CD4-positive, alpha-beta memory T cell (primary cell): ENCODE measurements at regions not wholly inside any gene's neighbourhood (a gene's known extent, or its start where the extent isn't known, plus 50 kb on each side); places are given as distances from the start of the nearest gene placed in this dataset.

Experiments used
- CTCF ChIA-PET: fragments of 350-600 bp; sonication (Branson Sonifier 250); formaldehyde crosslinking; loops from one replicate; lab custom pipeline; 2021; ENCODE audit warnings: inconsistent platforms; ENCODE audit not compliant: partially characterized antibody; lab: Charles Lee
- POLR2A ChIA-PET: fragments of 350-600 bp; sonication (Branson Sonifier 250); formaldehyde crosslinking; loops from one replicate; lab custom pipeline; 2021; ENCODE audit not compliant: partially characterized antibody; lab: Charles Lee
- DNase-seq, 5 donors: peaks; one replicate each; pipeline versions ENCODE4 v3.0.0 to v3.0.0-alpha.2; 2020 to 2022; ENCODE audit warnings: mixed read lengths in 1 of 5
- H3K27ac ChIP-seq: one replicate; pipeline ENCODE4 v1.7.0; 2013; ENCODE audit warnings: low read depth, low read length
- H3K27me3 ChIP-seq: 2 replicates; pipeline ENCODE4 v1.7.0; 2013; ENCODE audit warnings: mild to moderate bottlenecking, low read length, moderate library complexity; ENCODE audit not compliant: insufficient read depth
- H3K36me3 ChIP-seq: 2 replicates; pipeline ENCODE4 v1.7.0; 2013; ENCODE audit warnings: mild to moderate bottlenecking, low read length, moderate library complexity; ENCODE audit not compliant: insufficient read depth
- H3K4me1 ChIP-seq: 2 replicates; pipeline ENCODE4 v1.7.0; 2013; ENCODE audit warnings: mild to moderate bottlenecking, low read length, moderate library complexity; ENCODE audit not compliant: insufficient read depth
- H3K4me3 ChIP-seq, 2 donors: one replicate each; pipeline ENCODE4 v1.7.0; 2013; ENCODE audit warnings: low read length in 2 of 2, mild to moderate bottlenecking in 1 of 2
- H3K9me3 ChIP-seq, 2 donors: one replicate each; pipeline ENCODE4 v1.7.0; 2013; ENCODE audit warnings: low read length in 2 of 2, control low read depth in 1 of 2; ENCODE audit not compliant: control insufficient read depth in 1 of 2
- H3K27ac Mint-ChIP-seq, 7 donors: one replicate each; pipeline ENCODE4 v1.8.0; 2020 to 2021; ENCODE audit warnings: mixed read lengths in 7 of 7, mild to moderate bottlenecking in 6 of 7, inconsistent platforms in 3 of 7, moderate library complexity in 3 of 7
- H3K27me3 Mint-ChIP-seq, 2 donors: one replicate each; pipeline ENCODE4 v1.8.0; 2020 to 2021; ENCODE audit warnings: mixed read lengths in 2 of 2
- H3K36me3 Mint-ChIP-seq, 2 donors: one replicate each; pipeline ENCODE4 v1.8.0; 2020 to 2021; ENCODE audit warnings: mixed read lengths in 2 of 2, inconsistent platforms in 1 of 2, mild to moderate bottlenecking in 1 of 2
- H3K4me1 Mint-ChIP-seq, 4 donors: one replicate each; pipeline ENCODE4 v1.8.0; 2020 to 2021; ENCODE audit warnings: mixed read lengths in 4 of 4, mild to moderate bottlenecking in 1 of 4
- H3K4me3 Mint-ChIP-seq, 8 donors: one replicate each; pipeline ENCODE4 v1.8.0; 2020 to 2021; ENCODE audit warnings: mixed read lengths in 8 of 8, mild to moderate bottlenecking in 7 of 8, moderate library complexity in 6 of 8, inconsistent platforms in 3 of 8
- H3K9me3 Mint-ChIP-seq, 8 donors: one replicate each; pipeline ENCODE4 v1.8.0; 2020 to 2021; ENCODE audit warnings: mixed read lengths in 8 of 8, mild to moderate bottlenecking in 5 of 8, inconsistent platforms in 3 of 8, moderate library complexity in 1 of 8
- intact Hi-C: fragments of 100-400 bp; cut with micrococcal nuclease; formaldehyde crosslinking; loops from one replicate; pipeline ENCODE4 v1.15.1; 2023

DNA sequence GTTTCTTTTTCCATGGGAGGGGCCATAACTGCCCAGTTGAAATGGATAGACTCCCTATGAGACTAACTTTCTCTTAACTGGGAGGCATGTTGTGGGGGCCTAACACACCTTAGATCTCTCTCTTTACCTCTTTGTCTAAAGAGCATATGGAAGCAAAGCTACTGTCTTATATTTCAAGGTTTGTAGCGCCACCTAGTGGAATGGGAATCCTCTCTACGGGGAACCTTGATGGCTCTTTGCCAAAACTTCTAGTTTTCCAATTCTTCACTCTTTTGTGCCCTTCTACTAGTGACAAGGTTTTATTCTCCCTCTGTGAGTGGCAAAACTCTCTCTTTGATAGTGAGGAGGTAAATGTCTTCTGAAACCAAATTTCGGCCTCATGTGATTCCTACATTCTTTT is 1030.4 kb upstream of the CADM2 start:
- H3K27ac ChIP-seq, result no peak overlapping the region
- intact Hi-C loops, result no loop called here
- ChIA-PET POLR2A (no interaction called here), CTCF (no interaction called here)
- H3K36me3 ChIP-seq, result no peaks in the 10 kb centered on the region
- H3K27me3 ChIP-seq, result no peaks in the 10 kb centered on the region
- H3K4me3 Mint-ChIP-seq, result no peak overlapping the region
- no peak overlapping the region for H3K27ac Mint-ChIP-seq
- H3K9me3 Mint-ChIP-seq, result peaks cover 3 to 44% (median 25%) of the 10 kb centered on the region in 8 donors
- H3K9me3 ChIP-seq, result peaks cover 0 to 15% of the 10 kb centered on the region in 2 donors
- H3K4me1 Mint-ChIP-seq, result no peaks in the 10 kb centered on the region
- H3K36me3 Mint-ChIP-seq, result no peaks in the 10 kb centered on the region
- H3K4me1 ChIP-seq, result no peaks in the 10 kb centered on the region
- no peak for DNase-seq
- no peaks in the 10 kb centered on the region for H3K27me3 Mint-ChIP-seq
- no peak overlapping the region for H3K4me3 ChIP-seq

DNA sequence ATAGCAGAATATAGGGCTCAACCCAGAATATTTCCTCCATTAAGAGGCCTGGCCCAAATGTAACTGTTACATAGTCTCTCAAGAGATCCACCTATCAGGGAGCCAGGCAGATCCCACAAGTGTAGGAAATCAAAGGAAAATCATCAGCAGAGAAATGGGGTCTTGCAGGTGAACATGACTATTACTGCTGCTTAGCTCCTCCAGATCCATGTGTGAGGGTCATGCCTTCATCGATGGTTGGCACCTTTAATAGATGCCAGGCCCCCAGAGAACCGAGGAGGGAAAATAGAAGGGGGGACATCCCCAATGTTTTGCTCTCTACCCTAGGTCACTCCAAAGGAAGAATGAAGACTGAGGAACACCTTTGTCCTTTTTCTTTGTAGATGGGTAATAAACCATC is 1029.9 kb upstream of the CADM2 start:
- Mint-ChIP-seq H3K36me3 (no peaks in the 10 kb centered on the region), H3K4me1 (no peaks in the 10 kb centered on the region), H3K27ac (no peak overlapping the region), H3K4me3 (no peak overlapping the region), H3K9me3 (peaks cover 3 to 44% (median 26%) of the 10 kb centered on the region in 8 donors), H3K27me3 (no peaks in the 10 kb centered on the region)
- Histone ChIP-seq H3K27me3 (no peaks in the 10 kb centered on the region), H3K9me3 (peaks cover 0 to 15% of the 10 kb centered on the region in 2 donors), H3K27ac (no peak overlapping the region), H3K36me3 (no peaks in the 10 kb centered on the region), H3K4me1 (no peaks in the 10 kb centered on the region), H3K4me3 (no peak overlapping the region)
- intact Hi-C loops, result no loop called here
- no peak for DNase-seq
- ChIA-PET CTCF (no interaction called here), POLR2A (no interaction called here)

DNA sequence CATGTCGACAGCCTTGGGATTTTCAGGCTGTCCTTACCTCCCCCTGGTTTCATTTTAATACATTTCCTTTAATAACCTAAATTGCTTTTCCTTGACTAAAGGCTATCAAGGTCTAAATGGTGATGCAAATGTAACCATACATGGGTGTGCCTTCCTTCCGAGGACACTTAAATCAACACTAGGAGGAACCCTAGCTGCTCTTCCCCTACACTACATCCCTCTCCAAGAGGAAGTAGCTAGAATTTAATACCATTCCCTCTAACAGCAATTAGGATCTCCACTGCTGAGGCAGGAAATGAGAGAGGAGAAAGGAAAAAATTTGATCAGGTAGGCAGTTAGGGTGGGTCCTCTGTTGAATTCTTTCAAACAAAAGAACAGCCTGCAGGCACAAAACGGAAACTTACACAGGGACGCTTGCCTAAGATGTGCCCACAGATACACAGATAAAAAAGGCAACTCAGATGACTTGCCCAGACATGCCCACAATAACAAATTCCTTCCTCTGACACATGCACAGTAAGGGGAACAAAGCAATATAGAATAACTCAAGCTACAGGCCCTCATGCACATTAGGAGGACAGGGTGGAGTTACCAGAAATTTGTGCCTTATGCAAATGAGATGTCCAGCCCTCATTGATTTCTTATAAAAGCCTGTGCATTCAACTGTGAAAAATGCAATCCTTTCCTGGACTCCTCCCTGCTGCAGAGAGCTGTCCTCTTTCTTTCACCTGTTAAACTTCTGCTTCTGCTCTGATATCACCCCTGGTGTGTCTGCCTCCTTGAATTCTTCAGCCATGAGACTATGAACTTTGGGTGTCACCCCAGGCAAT is 1024.4 kb upstream of the CADM2 start:
- CTCF ChIA-PET, result no interaction called here
- Mint-ChIP-seq H3K4me3 (no peak overlapping the region), H3K4me1 (no peaks in the 10 kb centered on the region), H3K36me3 (no peaks in the 10 kb centered on the region), H3K27ac (peak overlapping the region in 1 of 7 donors; percentile 49), H3K9me3 (peaks cover 2 to 40% (median 21%) of the 10 kb centered on the region in 8 donors), H3K27me3 (no peaks in the 10 kb centered on the region)
- DNase-seq, result no peak
- POLR2A ChIA-PET, result no interaction called here
- no peaks in the 10 kb centered on the region for H3K36me3 ChIP-seq
- H3K9me3 ChIP-seq, result peaks cover 0 to 4% of the 10 kb centered on the region in 2 donors
- H3K4me3 ChIP-seq, result no peak overlapping the region
- no peaks in the 10 kb centered on the region for H3K4me1 ChIP-seq
- H3K27ac ChIP-seq, result no peak overlapping the region
- no peaks in the 10 kb centered on the region for H3K27me3 ChIP-seq
- intact Hi-C loops, result no loop called here

DNA sequence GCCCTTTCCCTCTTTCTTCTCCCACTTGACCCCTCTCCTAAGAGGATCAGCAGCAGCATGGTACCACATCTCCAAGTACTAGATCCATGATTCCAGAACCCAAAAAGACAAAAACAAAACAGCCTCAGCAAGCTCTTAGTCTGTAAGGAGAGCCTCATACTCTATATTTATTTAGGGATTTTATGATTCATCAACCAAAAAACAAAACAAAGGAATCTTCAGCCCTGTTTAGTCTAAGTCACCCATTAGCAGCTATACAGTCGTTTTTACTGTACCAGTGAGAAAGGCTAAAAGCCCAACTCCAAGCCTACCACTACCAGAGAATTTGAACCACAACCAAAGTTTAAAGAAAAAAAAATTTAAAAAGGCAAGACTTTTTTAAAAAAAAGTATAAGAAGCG is 1020.3 kb upstream of the CADM2 start:
- no peak overlapping the region for H3K27ac Mint-ChIP-seq
- H3K36me3 Mint-ChIP-seq, result no peaks in the 10 kb centered on the region
- no peak overlapping the region for H3K4me3 Mint-ChIP-seq
- no peak overlapping the region for H3K27ac ChIP-seq
- POLR2A ChIA-PET, result no interaction called here
- no peaks in the 10 kb centered on the region for H3K9me3 ChIP-seq
- no peak overlapping the region for H3K4me3 ChIP-seq
- no peaks in the 10 kb centered on the region for H3K4me1 Mint-ChIP-seq
- H3K27me3 ChIP-seq, result no peaks in the 10 kb centered on the region
- H3K27me3 Mint-ChIP-seq, result no peaks in the 10 kb centered on the region
- no peaks in the 10 kb centered on the region for H3K36me3 ChIP-seq
- H3K4me1 ChIP-seq, result no peaks in the 10 kb centered on the region
- CTCF ChIA-PET, result interaction anchor here (0.6 kb wide), 1 partner anchor 333 kb away, joined by 3 read pairs; no protein-coding TSS in a partner anchor
- no peak for DNase-seq
- intact Hi-C loops, result no loop called here
- H3K9me3 Mint-ChIP-seq, result peaks cover 2 to 30% (median 12%) of the 10 kb centered on the region in 8 donors

DNA sequence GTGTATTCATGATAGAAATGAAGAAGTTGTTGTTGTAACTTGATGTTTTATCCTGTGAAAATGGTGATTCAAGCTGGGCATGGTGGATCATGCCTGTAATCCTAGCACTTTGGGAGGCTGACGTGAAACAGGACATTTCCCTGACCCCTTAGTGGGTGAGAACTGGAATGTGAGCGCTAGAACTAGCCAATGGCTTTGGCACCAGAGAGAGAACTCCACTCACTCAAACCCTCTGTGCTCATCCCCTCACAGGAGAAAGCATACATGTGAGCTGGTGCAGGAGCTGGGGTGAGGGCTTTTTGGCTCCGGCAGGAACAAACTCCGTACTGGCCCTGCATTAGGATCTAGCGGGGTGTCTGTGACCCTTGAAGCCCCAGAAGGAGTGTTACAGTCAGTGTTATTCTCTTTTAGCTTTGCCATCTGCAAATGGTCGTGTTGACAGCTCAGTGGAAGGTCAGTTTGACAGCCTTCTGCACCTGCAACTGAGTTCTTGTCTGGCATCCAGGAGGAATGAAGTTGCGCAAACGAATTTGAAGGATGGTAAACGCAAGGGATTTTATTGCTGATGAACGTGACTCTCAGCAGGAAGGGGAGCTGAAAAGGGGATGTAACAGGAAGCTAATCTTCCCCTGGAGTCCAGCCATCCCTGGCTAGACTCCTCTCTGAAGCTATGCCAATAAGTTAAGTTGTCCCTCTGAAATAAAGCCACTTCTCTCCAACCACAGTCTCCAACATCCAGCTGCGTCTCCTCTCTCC is 1016.6 kb upstream of the CADM2 start:
- no peaks in the 10 kb centered on the region for H3K36me3 Mint-ChIP-seq
- no peaks in the 10 kb centered on the region for H3K9me3 ChIP-seq
- DNase-seq, result no peak
- no peaks in the 10 kb centered on the region for H3K27me3 Mint-ChIP-seq
- H3K36me3 ChIP-seq, result no peaks in the 10 kb centered on the region
- ChIA-PET POLR2A (no interaction called here), CTCF (no interaction called here)
- intact Hi-C loops, result no loop called here
- no peak overlapping the region for H3K27ac Mint-ChIP-seq
- H3K4me3 ChIP-seq, result no peak overlapping the region
- no peak overlapping the region for H3K27ac ChIP-seq
- H3K4me1 Mint-ChIP-seq, result no peaks in the 10 kb centered on the region
- H3K4me3 Mint-ChIP-seq, result no peak overlapping the region
- H3K27me3 ChIP-seq, result no peaks in the 10 kb centered on the region
- H3K4me1 ChIP-seq, result no peaks in the 10 kb centered on the region
- peaks cover 2 to 20% (median 10%) of the 10 kb centered on the region in 8 donors for H3K9me3 Mint-ChIP-seq

DNA sequence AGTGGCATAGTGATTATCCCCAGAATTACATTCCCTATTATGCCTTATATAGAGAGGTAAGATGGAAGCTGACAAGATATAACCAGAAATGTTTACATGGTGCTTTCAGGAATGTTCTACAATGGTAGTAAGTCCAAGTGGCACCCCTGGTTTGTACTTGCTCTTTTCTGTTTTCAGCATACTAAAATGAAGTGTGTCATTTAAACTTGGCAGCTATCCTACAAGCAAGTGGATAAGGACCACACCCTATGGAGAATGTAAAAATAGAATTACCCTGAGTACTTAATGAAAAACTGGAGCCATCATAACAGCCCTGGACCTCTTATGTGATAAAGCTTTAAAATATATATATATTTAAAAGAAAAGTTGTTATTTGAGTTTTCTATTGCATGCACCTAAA is 1012.7 kb upstream of the CADM2 start:
- Mint-ChIP-seq H3K4me3 (no peak overlapping the region), H3K9me3 (peaks cover 0 to 11% (median 3%) of the 10 kb centered on the region in 8 donors), H3K36me3 (no peaks in the 10 kb centered on the region), H3K27me3 (no peaks in the 10 kb centered on the region), H3K4me1 (no peaks in the 10 kb centered on the region), H3K27ac (peak overlapping the region in 1 of 7 donors; percentile 8)
- ChIA-PET POLR2A (no interaction called here), CTCF (no interaction called here)
- Histone ChIP-seq H3K36me3 (no peaks in the 10 kb centered on the region), H3K4me3 (no peak overlapping the region), H3K27ac (no peak overlapping the region), H3K9me3 (no peaks in the 10 kb centered on the region), H3K4me1 (no peaks in the 10 kb centered on the region), H3K27me3 (no peaks in the 10 kb centered on the region)
- intact Hi-C loops, result no loop called here
- no peak for DNase-seq

DNA sequence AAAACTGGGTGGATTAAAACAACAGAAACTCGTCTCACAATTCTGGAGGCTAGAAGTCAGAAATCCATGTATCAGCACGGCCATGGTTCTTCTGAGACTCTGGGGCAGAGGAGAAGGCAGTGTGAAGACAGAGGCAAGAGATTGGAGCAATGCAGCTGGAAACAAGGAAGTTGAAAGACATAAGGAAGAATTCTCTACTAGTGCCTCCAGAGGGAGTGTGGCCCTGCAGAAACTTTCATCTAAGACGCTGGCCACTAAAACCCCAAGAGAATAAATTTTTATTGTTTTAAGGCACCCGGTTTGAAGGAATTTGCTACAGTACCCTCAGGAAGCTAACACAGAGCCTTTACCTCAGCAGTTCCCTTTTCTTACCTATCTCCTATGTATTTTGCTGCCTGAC is 1012.2 kb upstream of the CADM2 start:
- no peak overlapping the region for H3K27ac Mint-ChIP-seq
- H3K4me1 Mint-ChIP-seq, result no peaks in the 10 kb centered on the region
- intact Hi-C loops, result no loop called here
- no peak overlapping the region for H3K4me3 Mint-ChIP-seq
- Histone ChIP-seq H3K27me3 (no peaks in the 10 kb centered on the region), H3K4me1 (no peaks in the 10 kb centered on the region), H3K27ac (no peak overlapping the region), H3K4me3 (no peak overlapping the region), H3K36me3 (no peaks in the 10 kb centered on the region), H3K9me3 (no peaks in the 10 kb centered on the region)
- no peaks in the 10 kb centered on the region for H3K36me3 Mint-ChIP-seq
- H3K27me3 Mint-ChIP-seq, result no peaks in the 10 kb centered on the region
- H3K9me3 Mint-ChIP-seq, result peaks cover 0 to 9% (median 3%) of the 10 kb centered on the region in 8 donors
- no peak for DNase-seq
- CTCF ChIA-PET, result no interaction called here
- POLR2A ChIA-PET, result no interaction called here
